GM23248 (cell line): ENCODE measurements at regions not wholly inside any gene's neighbourhood (a gene's known extent, or its start where the extent isn't known, plus 50 kb on each side); places are given as distances from the start of the nearest gene placed in this dataset.

ENCODE experiments used
- DNase-seq: peaks from one replicate; pipeline ENCODE4 v3.0.0-alpha.2; 2015
- H2AFZ ChIP-seq: fragments of 200-600 bp; sonication (generic); 2 replicates; pipeline ENCODE4 v1.6.1; 2016; ENCODE audit warnings: antibody characterized with exemption
- H3F3A ChIP-seq: fragments of 200-600 bp; sonication (generic); 2 replicates; pipeline ENCODE4 v1.6.1; 2016; ENCODE audit warnings: mild to moderate bottlenecking, antibody characterized with exemption, mixed run types; ENCODE audit not compliant: insufficient read depth
- H3K27ac ChIP-seq: fragments of 200-600 bp; sonication (generic); 2 replicates; pipeline ENCODE4 v1.5.1; 2016; ENCODE audit warnings: mild to moderate bottlenecking
- H3K27me3 ChIP-seq: fragments of 200-600 bp; sonication (generic); replicated peaks from 2 replicates; pipeline ENCODE4 v1.6.1; 2016; ENCODE audit warnings: mild to moderate bottlenecking; ENCODE audit not compliant: insufficient read depth
- H3K36me3 ChIP-seq: fragments of 200-600 bp; sonication (generic); 2 replicates; pipeline ENCODE4 v1.6.1; 2016; ENCODE audit warnings: low read depth, mild to moderate bottlenecking
- H3K4me1 ChIP-seq: fragments of 200-600 bp; sonication (generic); 2 replicates; pipeline ENCODE4 v1.6.1; 2016; ENCODE audit warnings: mild to moderate bottlenecking; ENCODE audit not compliant: insufficient read depth
- H3K4me2 ChIP-seq: fragments of 200-600 bp; sonication (generic); one replicate; pipeline ENCODE4 v1.6.1; 2016; ENCODE audit warnings: mild to moderate bottlenecking; ENCODE audit not compliant: unreplicated experiment
- H3K4me3 ChIP-seq: fragments of 200-600 bp; sonication (generic); 2 replicates; pipeline ENCODE4 v1.5.1; 2016; ENCODE audit warnings: mild to moderate bottlenecking
- H3K79me2 ChIP-seq: fragments of 200-600 bp; sonication (generic); 2 replicates; pipeline ENCODE4 v1.6.1; 2016; ENCODE audit warnings: mild to moderate bottlenecking; ENCODE audit not compliant: insufficient read depth
- H3K9ac ChIP-seq: fragments of 200-600 bp; sonication (generic); 2 replicates; pipeline ENCODE4 v1.6.1; 2016; ENCODE audit warnings: mild to moderate bottlenecking
- H3K9me2 ChIP-seq: fragments of 200-600 bp; sonication (generic); 2 replicates; pipeline ENCODE4 v1.6.1; 2016; ENCODE audit warnings: mixed run types, mild to moderate bottlenecking, moderate library complexity; ENCODE audit not compliant: insufficient read depth
- H3K9me3 ChIP-seq: fragments of 200-600 bp; sonication (generic); one replicate; pipeline ENCODE4 v1.6.1; 2017; ENCODE audit warnings: low read depth
- H4K20me1 ChIP-seq: fragments of 200-600 bp; sonication (generic); 2 replicates; pipeline ENCODE4 v1.6.0; 2016; ENCODE audit not compliant: insufficient read depth
- EZH2 ChIP-seq: fragments of 200-600 bp; sonication (generic); IDR thresholded peaks from 2 replicates; pipeline ENCODE4 v1.6.1; 2018; ENCODE audit warnings: antibody characterized with exemption, mild to moderate bottlenecking; ENCODE audit not compliant: insufficient read depth, poor library complexity, severe bottlenecking
- EZH2phosphoT487 ChIP-seq: fragments of 200-600 bp; sonication (generic); IDR thresholded peaks from 2 replicates; pipeline ENCODE4 v1.6.1; 2018; ENCODE audit warnings: antibody characterized with exemption, moderate library complexity, mild to moderate bottlenecking, low read depth; ENCODE audit not compliant: insufficient read depth
- WGBS, 2 experiments: methylation state at CpG; one replicate each; pipeline ENCODE4 v1.1.6; 2015 to 2017; ENCODE audit warnings: low lambda C conversion rate in 2 of 2, low coverage in 1 of 2; ENCODE audit errors: missing lambda C conversion rate in 2 of 2; 5-methylcytosine and 5-hydroxymethylcytosine counted together
- in situ Hi-C: fragments of 300-500 bp; cut with MboI; formaldehyde crosslinking; loops from 2 replicates; pipeline ENCODE4 v1.15.0; 2020

DNA sequence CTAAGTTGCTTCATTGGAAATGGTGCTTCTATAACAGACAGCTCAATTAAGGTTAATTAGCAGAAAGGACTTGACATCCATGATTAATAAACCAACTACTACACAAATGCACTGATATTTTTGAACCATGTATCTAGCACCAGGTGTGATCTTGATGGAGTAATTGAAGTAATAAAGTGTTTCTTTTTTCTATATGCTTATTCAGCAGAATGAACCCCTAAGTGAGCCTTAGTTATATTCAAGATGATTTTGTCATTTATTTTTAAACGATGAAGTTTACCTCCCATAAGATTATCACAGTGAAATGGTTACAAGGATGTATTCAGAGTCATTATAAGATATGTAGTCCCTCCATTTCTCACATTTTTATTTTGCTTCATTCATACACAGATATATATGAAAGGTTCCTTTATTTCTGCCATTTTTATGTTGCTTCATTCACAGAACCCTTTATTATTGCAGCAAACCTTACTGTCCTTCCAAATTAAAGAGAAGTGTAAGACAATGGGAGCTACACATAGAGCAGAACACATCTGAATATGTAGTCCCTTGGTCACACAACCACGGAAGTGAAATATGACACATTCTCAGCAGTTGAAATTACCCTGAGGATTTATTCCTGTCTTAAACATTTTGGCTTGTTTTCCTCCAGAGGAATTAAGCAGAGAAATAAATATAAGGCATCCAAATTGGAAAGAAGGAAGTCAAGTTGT lies 295.0 kb downstream of the RAP2B start:
- no peak for DNase-seq
- Histone ChIP-seq H3K4me2 (no peak overlapping the region), H3K9me3 (no peaks in the 10 kb centered on the region), H3F3A (no peaks in the 10 kb centered on the region), H4K20me1 (no peaks in the 10 kb centered on the region), H3K4me1 (no peaks in the 10 kb centered on the region), H2AFZ (no peak overlapping the region), H3K27ac (no peak overlapping the region), H3K27me3 (no peaks in the 10 kb centered on the region), H3K36me3 (no peaks in the 10 kb centered on the region), H3K9me2 (no peaks in the 10 kb centered on the region), H3K79me2 (no peaks in the 10 kb centered on the region), H3K9ac (no peak overlapping the region), H3K4me3 (no peak overlapping the region)
- in situ Hi-C loops, result no loop called here
- TF ChIP-seq EZH2phosphoT487 (no peak), EZH2 (no peak)
- WGBS, 2 experiments, result 42 to 50% methylated on average over 2 of the region's 2 CpGs

DNA sequence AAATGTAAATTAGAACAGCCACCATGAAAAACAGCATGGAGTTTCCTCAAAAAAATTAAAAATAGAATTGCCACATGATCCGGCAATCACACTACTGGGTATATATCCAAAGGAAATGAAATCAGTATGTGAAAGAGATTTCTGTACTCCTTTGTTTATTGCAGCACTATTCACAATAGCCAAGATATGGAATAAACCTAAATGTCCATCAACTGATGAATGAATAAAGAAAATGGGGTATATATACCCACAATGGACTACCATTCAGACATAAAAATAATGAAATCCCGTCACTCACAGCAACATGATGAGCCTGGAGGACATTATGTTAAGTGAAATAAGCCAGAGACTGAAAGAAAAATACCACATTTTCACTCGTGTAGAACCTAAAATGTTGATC lies 296.9 kb downstream of the RAP2B start:
- no peak for DNase-seq
- Histone ChIP-seq H4K20me1 (no peaks in the 10 kb centered on the region), H3K4me1 (no peaks in the 10 kb centered on the region), H3K9ac (no peak overlapping the region), H3K9me2 (no peaks in the 10 kb centered on the region), H3K36me3 (no peaks in the 10 kb centered on the region), H3F3A (no peaks in the 10 kb centered on the region), H3K4me3 (no peak overlapping the region), H3K4me2 (no peak overlapping the region), H3K27me3 (no peaks in the 10 kb centered on the region), H3K79me2 (no peaks in the 10 kb centered on the region), H3K9me3 (no peaks in the 10 kb centered on the region), H3K27ac (no peak overlapping the region), H2AFZ (no peak overlapping the region)
- in situ Hi-C loops, result no loop called here
- no peak for TF ChIP-seq EZH2phosphoT487
- TF ChIP-seq EZH2, result no peak
- 48 to 49% methylated on average over 3 of the region's 3 CpGs for WGBS, 2 experiments

DNA sequence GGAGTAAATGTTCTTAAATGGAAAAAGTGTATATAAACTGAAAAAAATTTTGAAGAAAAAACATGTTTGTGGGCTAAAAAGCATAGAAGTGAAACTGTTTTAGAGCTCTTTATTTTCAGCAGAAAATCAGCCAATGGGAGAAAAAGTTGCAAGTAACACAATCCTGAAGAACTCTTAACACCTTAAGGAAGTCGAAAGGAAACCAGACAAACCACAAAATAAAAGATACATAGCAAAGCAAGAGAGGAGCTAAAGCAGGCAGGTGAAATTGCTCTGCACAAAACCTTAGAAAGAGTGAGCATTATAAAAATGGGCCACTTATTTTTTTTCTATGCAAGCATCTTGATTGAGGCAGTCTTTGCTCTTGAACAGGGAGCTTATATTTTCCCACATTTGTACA lies 300.5 kb downstream of the RAP2B start:
- no peaks in the 10 kb centered on the region for H3K27me3 ChIP-seq
- no peak for TF ChIP-seq EZH2phosphoT487
- H3K4me1 ChIP-seq, result no peaks in the 10 kb centered on the region
- H3K9me3 ChIP-seq, result no peaks in the 10 kb centered on the region
- in situ Hi-C loops, result no loop called here
- H3K36me3 ChIP-seq, result no peaks in the 10 kb centered on the region
- no peak overlapping the region for H3K9ac ChIP-seq
- WGBS, 2 experiments, result 40 to 41% methylated on average over 1 of the region's 1 CpG
- H3K9me2 ChIP-seq, result no peaks in the 10 kb centered on the region
- no peak overlapping the region for H3K27ac ChIP-seq
- H3K79me2 ChIP-seq, result no peaks in the 10 kb centered on the region
- no peak overlapping the region for H3K4me3 ChIP-seq
- H2AFZ ChIP-seq, result no peak overlapping the region
- DNase-seq, result no peak
- H3K4me2 ChIP-seq, result no peak overlapping the region
- no peaks in the 10 kb centered on the region for H4K20me1 ChIP-seq
- H3F3A ChIP-seq, result no peaks in the 10 kb centered on the region

DNA sequence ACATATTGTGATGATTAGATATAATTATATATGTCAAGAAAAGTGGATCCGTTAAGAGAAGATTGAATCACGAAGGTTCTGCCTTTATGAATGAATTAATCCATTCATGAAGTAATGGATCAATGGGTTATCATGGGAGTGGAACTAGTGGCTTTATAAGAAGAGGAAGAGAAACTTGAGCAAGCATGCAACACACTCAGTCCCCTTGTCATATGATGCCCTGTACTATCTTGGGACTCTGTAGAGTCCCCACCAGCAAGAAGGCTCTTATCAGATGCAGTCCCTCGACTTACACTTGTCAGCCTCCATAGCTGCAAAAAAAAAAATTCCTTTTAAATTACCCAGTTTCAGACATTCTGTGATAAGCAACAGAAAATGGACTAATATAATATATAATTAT lies 301.9 kb downstream of the RAP2B start:
- H4K20me1 ChIP-seq, result no peaks in the 10 kb centered on the region
- no peaks in the 10 kb centered on the region for H3K9me2 ChIP-seq
- no peak overlapping the region for H3K9ac ChIP-seq
- no peak for DNase-seq
- no peaks in the 10 kb centered on the region for H3K27me3 ChIP-seq
- TF ChIP-seq EZH2phosphoT487 (no peak), EZH2 (no peak)
- H3K9me3 ChIP-seq, result no peaks in the 10 kb centered on the region
- H3K4me3 ChIP-seq, result no peak overlapping the region
- no peaks in the 10 kb centered on the region for H3K36me3 ChIP-seq
- in situ Hi-C loops, result no loop called here
- H3K79me2 ChIP-seq, result no peaks in the 10 kb centered on the region
- H3K4me1 ChIP-seq, result no peaks in the 10 kb centered on the region
- no peaks in the 10 kb centered on the region for H3F3A ChIP-seq
- H3K27ac ChIP-seq, result no peak overlapping the region
- H2AFZ ChIP-seq, result no peak overlapping the region
- WGBS, 2 experiments, result 79 to 83% methylated on average over 3 of the region's 3 CpGs
- no peak overlapping the region for H3K4me2 ChIP-seq

DNA sequence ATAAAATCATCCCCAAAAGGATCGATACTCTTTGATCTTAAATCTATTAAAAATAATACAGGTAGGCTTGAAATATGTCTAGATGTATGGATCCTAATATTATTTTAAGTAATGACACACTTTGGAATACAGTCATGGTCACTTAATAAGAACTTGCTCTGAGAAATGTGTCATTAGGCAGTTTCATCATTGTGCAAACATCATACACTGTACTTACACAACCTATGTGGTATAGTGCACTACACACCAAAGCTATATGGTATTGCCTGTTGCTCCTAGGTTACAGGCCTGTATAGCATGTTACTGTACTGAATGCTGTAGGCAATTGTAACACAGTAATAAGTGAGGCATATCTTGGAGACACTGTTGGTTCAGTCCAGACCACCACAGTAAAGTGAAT lies 307.1 kb downstream of the RAP2B start:
- H3K4me2 ChIP-seq, result no peak overlapping the region
- H2AFZ ChIP-seq, result no peak overlapping the region
- no peak overlapping the region for H3K4me3 ChIP-seq
- no peaks in the 10 kb centered on the region for H3K27me3 ChIP-seq
- no peak overlapping the region for H3K27ac ChIP-seq
- no peak for TF ChIP-seq EZH2
- no peaks in the 10 kb centered on the region for H4K20me1 ChIP-seq
- no peaks in the 10 kb centered on the region for H3K9me2 ChIP-seq
- no peaks in the 10 kb centered on the region for H3K36me3 ChIP-seq
- DNase-seq, result no peak
- no peaks in the 10 kb centered on the region for H3F3A ChIP-seq
- H3K4me1 ChIP-seq, result no peaks in the 10 kb centered on the region
- H3K79me2 ChIP-seq, result no peaks in the 10 kb centered on the region
- no peak overlapping the region for H3K9ac ChIP-seq
- in situ Hi-C loops, result no loop called here
- WGBS, 2 experiments, result 80 to 88% methylated on average over 1 of the region's 1 CpG
- H3K9me3 ChIP-seq, result no peaks in the 10 kb centered on the region
